WERI-Rb-1 (cell line): ENCODE measurements at regions not wholly inside any gene's neighbourhood (a gene's known extent, or its start where the extent isn't known, plus 50 kb on each side); places are given as distances from the start of the nearest gene placed in this dataset.

Experiments
- DNase-seq: peaks from one replicate; pipeline ENCODE4 v3.0.0-alpha.2; 2020
- H3K27ac ChIP-seq: fragments of 250-450 bp; sonication (Bioruptor Pico); 2 replicates; pipeline ENCODE4 v1.5.1; 2020; ENCODE audit warnings: mild to moderate bottlenecking, moderate library complexity
- H3K27me3 ChIP-seq: fragments of 250-450 bp; sonication (Bioruptor Pico); 2 replicates; pipeline ENCODE4 v1.5.1; 2021; ENCODE audit warnings: mild to moderate bottlenecking, low read depth, moderate library complexity; ENCODE audit not compliant: insufficient read depth, severe bottlenecking
- H3K36me3 ChIP-seq: fragments of 250-450 bp; sonication (Bioruptor Pico); 2 replicates; pipeline ENCODE4 v1.5.1; 2020; ENCODE audit warnings: mild to moderate bottlenecking, moderate library complexity
- H3K4me3 ChIP-seq: 2 replicates; pipeline ENCODE4 v1.5.1; 2011; ENCODE audit warnings: low read depth, mild to moderate bottlenecking, control low read depth, low read length
- H3K9me3 ChIP-seq: fragments of 250-450 bp; sonication (Bioruptor Pico); 2 replicates; pipeline ENCODE4 v1.5.1; 2021; ENCODE audit warnings: mild to moderate bottlenecking, moderate library complexity; ENCODE audit not compliant: severe bottlenecking
- CTCF ChIP-seq: IDR thresholded peaks from 2 replicates; pipeline ENCODE4 v1.5.1; 2011; ENCODE audit warnings: low read depth, mild to moderate bottlenecking, control low read depth, inconsistent platforms, low read length

DNA sequence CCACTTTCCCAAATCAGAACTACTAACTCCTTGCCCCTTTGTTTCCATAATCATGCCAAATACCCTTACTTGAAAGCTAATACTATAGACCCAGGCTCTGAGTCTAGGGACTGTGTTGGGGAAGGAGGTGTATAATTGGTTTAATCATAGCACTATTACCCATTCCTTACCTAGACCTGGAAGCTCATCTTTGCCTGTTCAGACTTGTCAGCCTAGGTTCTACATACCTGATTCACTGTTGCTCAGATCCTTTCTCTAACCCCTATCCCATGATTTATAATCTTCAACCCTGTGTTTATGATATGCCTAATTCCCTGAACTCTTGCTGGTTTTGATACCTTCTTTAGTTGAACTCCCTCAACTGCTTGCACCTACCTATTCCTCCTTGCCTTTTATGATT lies 123.1 kb upstream of the GRIA3 start:
- DNase-seq: no peak
- no peak for TF ChIP-seq CTCF
- Histone ChIP-seq H3K4me3 (no peak overlapping the region), H3K27me3 (peaks cover 4% of the 10 kb centered on the region), H3K36me3 (no peaks in the 10 kb centered on the region), H3K27ac (no peak overlapping the region), H3K9me3 (no peaks in the 10 kb centered on the region)

DNA sequence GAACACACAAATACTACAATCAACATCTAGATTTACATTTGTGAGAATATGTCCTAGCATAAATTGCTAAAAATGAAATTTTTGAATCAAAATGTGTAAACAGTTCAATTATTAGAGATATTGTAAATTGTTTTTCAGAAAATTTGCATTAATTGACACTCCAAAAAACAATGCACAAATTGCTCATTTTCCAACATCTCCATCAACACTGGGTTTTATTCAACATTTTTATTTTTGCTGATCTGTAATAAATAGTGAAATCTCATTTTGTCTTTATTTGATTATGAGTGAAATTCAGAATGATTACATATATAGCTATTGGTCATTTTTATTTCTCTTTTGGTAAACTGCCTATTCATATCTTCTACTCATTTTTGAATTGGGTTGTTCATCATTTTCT lies 120.0 kb upstream of the GRIA3 start:
- H3K27ac ChIP-seq: no peak overlapping the region
- H3K4me3 ChIP-seq: no peak overlapping the region
- TF ChIP-seq CTCF: no peak
- no peaks in the 10 kb centered on the region for H3K9me3 ChIP-seq
- no peak for DNase-seq
- no peaks in the 10 kb centered on the region for H3K36me3 ChIP-seq
- H3K27me3 ChIP-seq: peaks cover 9% of the 10 kb centered on the region

DNA sequence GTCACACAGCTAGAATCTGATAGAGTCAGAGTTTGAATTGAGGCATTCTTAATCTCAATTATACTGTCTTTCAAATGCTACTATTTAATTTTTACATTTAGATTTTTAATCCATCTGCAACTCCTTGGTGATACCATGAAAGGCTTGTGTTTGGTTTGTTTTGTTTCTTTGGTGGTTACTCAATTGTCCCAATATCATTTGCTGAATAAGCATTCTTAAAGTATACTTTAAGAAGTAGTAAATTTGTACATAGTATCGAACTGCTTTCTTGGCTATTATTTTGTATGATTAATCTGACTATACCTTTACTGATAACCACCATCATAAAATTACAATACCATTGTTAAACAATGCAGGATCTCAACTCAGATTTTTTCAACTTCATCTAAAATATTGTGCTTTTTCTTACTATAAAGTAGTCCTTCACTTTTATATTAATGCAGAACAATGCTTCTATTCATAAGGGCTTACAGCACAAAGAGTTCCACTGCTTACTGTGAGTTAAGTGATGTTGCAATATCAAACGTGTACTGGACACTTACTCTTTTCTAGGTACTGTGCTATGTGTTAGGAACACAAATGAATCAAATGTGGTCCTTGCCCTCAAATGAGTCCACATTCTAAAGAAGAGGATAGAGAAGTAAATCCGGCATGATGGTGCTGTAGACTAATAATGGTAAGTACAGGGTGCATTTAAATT lies 111.2 kb upstream of the GRIA3 start:
- H3K4me3 ChIP-seq: no peak overlapping the region
- H3K27me3 ChIP-seq: peaks cover 15% of the 10 kb centered on the region
- no peaks in the 10 kb centered on the region for H3K9me3 ChIP-seq
- H3K36me3 ChIP-seq: no peaks in the 10 kb centered on the region
- TF ChIP-seq CTCF: no peak
- no peak overlapping the region for H3K27ac ChIP-seq
- no peak for DNase-seq

GRCh38 chrX:123075947-123076561 lies 108.0 kb upstream of the GRIA3 start:
- no peak for DNase-seq
- TF ChIP-seq CTCF: no peak
- Histone ChIP-seq H3K4me3 (no peak overlapping the region), H3K9me3 (no peaks in the 10 kb centered on the region), H3K27me3 (peaks cover 25% of the 10 kb centered on the region), H3K27ac (no peak overlapping the region), H3K36me3 (no peaks in the 10 kb centered on the region)

- DNase-seq: no peak
- no peaks in the 10 kb centered on the region for H3K36me3 ChIP-seq
- peaks cover 25% of the 10 kb centered on the region for H3K27me3 ChIP-seq
- H3K4me3 ChIP-seq: no peak overlapping the region
- TF ChIP-seq CTCF: no peak
- no peak overlapping the region for H3K27ac ChIP-seq
- H3K9me3 ChIP-seq: no peaks in the 10 kb centered on the region
These were observed 106.4 kb upstream of the GRIA3 start for GRCh38 chrX:123077631-123078030.

GRCh38 chrX:123080065-123080464 lies 104.0 kb upstream of the GRIA3 start:
- no peak for TF ChIP-seq CTCF
- Histone ChIP-seq H3K36me3 (no peaks in the 10 kb centered on the region), H3K27me3 (peaks cover 29% of the 10 kb centered on the region), H3K27ac (no peak overlapping the region), H3K4me3 (no peak overlapping the region), H3K9me3 (no peaks in the 10 kb centered on the region)
- no peak for DNase-seq
